K562 (cell line): ENCODE measurements at regions not wholly inside any gene's neighbourhood (a gene's known extent, or its start where the extent isn't known, plus 50 kb on each side); places are given as distances from the start of the nearest gene placed in this dataset.

Experiments used
- BDP1 ChIP-seq: IDR thresholded peaks from 3 replicates; pipeline ENCODE4 v1.6.1; 2011; ENCODE audit not compliant: insufficient read length, insufficient read depth
- CEBPG ChIP-seq, 3 experiments: fragments of 200-800 bp in 1 of 3; sonication (Bioruptor generic) in 1 of 3; sonication (generic) in 1 of 3; formaldehyde crosslinking in 1 of 3; IDR thresholded peaks in 2 of 3; conservative IDR thresholded peaks in 1 of 3; 2 replicates each; pipeline versions ENCODE4 v1.6.1 to v1.8.0; 2016 to 2022; ENCODE audit warnings: missing compliant biosample characterization in 2 of 3, missing genetic modification characterization in 2 of 3, mild to moderate bottlenecking in 1 of 3, missing genetic modification reagents in 1 of 3
- CREBBP ChIP-seq: IDR thresholded peaks from one replicate; pipeline ENCODE4 v1.6.1; 2012; ENCODE audit warnings: low read depth, mild to moderate bottlenecking, control low read depth, inconsistent platforms, low read length
- DACH1 ChIP-seq: fragments of 450-650 bp; IDR thresholded peaks from 2 replicates; pipeline ENCODE4 v1.6.1; 2018; ENCODE audit not compliant: partially characterized antibody
- ETV5 ChIP-seq: sonication (generic); formaldehyde crosslinking; IDR thresholded peaks from 2 replicates; pipeline ENCODE4 v1.4.0; 2020; ENCODE audit warnings: low read depth, mild to moderate bottlenecking, missing genetic modification reagents
- FOXJ3 ChIP-seq: sonication (generic); formaldehyde crosslinking; IDR thresholded peaks from 2 replicates; pipeline ENCODE4 v1.4.0; 2020; ENCODE audit warnings: mild to moderate bottlenecking, missing genetic modification reagents
- GATAD2B ChIP-seq: fragments of 450-650 bp; IDR thresholded peaks from 2 replicates; pipeline ENCODE4 v1.6.1; 2017; ENCODE audit warnings: mild to moderate bottlenecking, borderline replicate concordance
- KDM1A ChIP-seq, 2 experiments: fragments of 450-650 bp; IDR thresholded peaks; 2 replicates each; pipeline ENCODE4 v1.6.1; 2016; ENCODE audit warnings: mild to moderate bottlenecking in 2 of 2
- MCM2 ChIP-seq: fragments of 450-650 bp; IDR thresholded peaks from 2 replicates; pipeline ENCODE4 v1.6.1; 2017; ENCODE audit warnings: low read depth, mild to moderate bottlenecking
- NCOA2 ChIP-seq, 2 experiments: fragments of 450-650 bp; IDR thresholded peaks; 2 replicates each; pipeline ENCODE4 v1.6.1; 2018; ENCODE audit warnings: mild to moderate bottlenecking in 2 of 2, moderate library complexity in 1 of 2; ENCODE audit not compliant: partially characterized antibody in 2 of 2
- NFATC3 ChIP-seq: fragments of 450-650 bp; IDR thresholded peaks from 2 replicates; pipeline ENCODE4 v1.6.1; 2017; ENCODE audit warnings: mild to moderate bottlenecking
- PCBP1 ChIP-seq: fragments of 200-400 bp; formaldehyde crosslinking; IDR thresholded peaks from 2 replicates; pipeline ENCODE4 v1.6.1; 2018; ENCODE audit warnings: mild to moderate bottlenecking, low read depth, low read length; ENCODE audit not compliant: poor library complexity, severe bottlenecking
- PHTF2 ChIP-seq: fragments of 250-450 bp; sonication (Bioruptor Pico); IDR thresholded peaks from 2 replicates; pipeline ENCODE4 v1.5.0; 2021; ENCODE audit warnings: mild to moderate bottlenecking
- RHOXF2B ChIP-seq: fragments of 250-450 bp; sonication (Bioruptor Pico); conservative IDR thresholded peaks from 2 replicates; pipeline ENCODE4 v1.5.1; 2021
- SMAD2 ChIP-seq: fragments of 150-350 bp; IDR thresholded peaks from 2 replicates; pipeline ENCODE4 v1.6.1; 2014; ENCODE audit warnings: low read depth, mild to moderate bottlenecking, low read length
- SMARCC2 ChIP-seq: fragments of 450-650 bp; IDR thresholded peaks from 2 replicates; pipeline ENCODE4 v1.6.1; 2017; ENCODE audit warnings: antibody characterized with exemption, moderate library complexity, mild to moderate bottlenecking, low read depth
- STAG1 ChIP-seq: sonication (generic); formaldehyde crosslinking; IDR thresholded peaks from 2 replicates; pipeline ENCODE4 v1.5.0; 2020; ENCODE audit warnings: missing genetic modification reagents, borderline replicate concordance
- TAF7 ChIP-seq: fragments of 450-650 bp; IDR thresholded peaks from 2 replicates; pipeline ENCODE4 v1.6.1; 2016; ENCODE audit warnings: missing genetic modification characterization, missing compliant biosample characterization
- TFAM ChIP-seq: fragments of 250-450 bp; sonication (Bioruptor Pico); conservative IDR thresholded peaks from 2 replicates; pipeline ENCODE4 v1.5.0; 2021; ENCODE audit warnings: mild to moderate bottlenecking, moderate library complexity
- ZNF146 ChIP-seq: IDR thresholded peaks from one replicate; pipeline ENCODE4 v1.6.1; 2018; ENCODE audit warnings: missing compliant biosample characterization; ENCODE audit not compliant: unreplicated experiment
- ZNF75A ChIP-seq: fragments of 450-650 bp; formaldehyde crosslinking; IDR thresholded peaks from 2 replicates; pipeline ENCODE4 v1.4.0; 2020; ENCODE audit warnings: mild to moderate bottlenecking
- TF ChIP-seq, protein P1 (sequence below): sonication (generic); formaldehyde crosslinking; IDR thresholded peaks from 2 replicates; pipeline ENCODE4 v1.4.0; 2020; ENCODE audit warnings: mild to moderate bottlenecking, missing genetic modification reagents
- TF ChIP-seq, protein P2 (sequence below): fragments of 250-450 bp; sonication (Bioruptor Pico); IDR thresholded peaks from 2 replicates; pipeline ENCODE4 v1.5.0; 2021; ENCODE audit warnings: mild to moderate bottlenecking, borderline replicate concordance
- TF ChIP-seq, protein P3 (sequence below): sonication (generic); formaldehyde crosslinking; IDR thresholded peaks from 2 replicates; pipeline ENCODE4 v1.8.0; 2022; ENCODE audit warnings: mild to moderate bottlenecking, missing genetic modification reagents

DNA sequence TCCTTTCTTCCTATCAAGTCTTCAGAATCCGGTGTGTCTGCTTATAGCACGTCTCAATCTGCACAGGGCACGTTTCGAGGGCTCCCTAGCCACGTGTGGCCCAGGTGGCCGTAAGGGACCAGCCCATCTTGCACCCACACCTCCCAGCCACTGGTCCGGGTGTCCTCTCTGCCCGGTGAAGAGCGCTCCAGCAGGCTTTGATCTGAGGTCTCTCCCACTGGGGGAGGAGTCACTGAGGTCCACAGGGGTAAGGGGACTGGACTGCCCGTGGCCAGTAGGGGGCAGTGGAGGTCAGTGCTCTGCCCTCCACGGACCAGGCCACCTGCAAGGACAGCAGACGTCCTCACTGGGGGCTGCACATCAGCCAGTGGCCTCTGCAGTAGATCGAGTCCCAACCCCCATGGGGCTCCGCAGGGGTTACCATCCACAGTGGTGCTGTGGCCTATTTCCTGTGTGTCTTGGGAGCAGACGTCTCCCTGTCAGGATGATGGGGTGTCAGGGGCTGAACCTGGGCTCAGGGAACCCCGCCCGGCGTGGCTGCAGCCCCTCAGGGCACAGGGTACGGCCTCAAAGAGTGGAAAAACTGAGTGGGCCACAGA, 204.1 kb upstream of the CIBAR2 start (continued):
- TF ChIP-seq, protein P1, sequence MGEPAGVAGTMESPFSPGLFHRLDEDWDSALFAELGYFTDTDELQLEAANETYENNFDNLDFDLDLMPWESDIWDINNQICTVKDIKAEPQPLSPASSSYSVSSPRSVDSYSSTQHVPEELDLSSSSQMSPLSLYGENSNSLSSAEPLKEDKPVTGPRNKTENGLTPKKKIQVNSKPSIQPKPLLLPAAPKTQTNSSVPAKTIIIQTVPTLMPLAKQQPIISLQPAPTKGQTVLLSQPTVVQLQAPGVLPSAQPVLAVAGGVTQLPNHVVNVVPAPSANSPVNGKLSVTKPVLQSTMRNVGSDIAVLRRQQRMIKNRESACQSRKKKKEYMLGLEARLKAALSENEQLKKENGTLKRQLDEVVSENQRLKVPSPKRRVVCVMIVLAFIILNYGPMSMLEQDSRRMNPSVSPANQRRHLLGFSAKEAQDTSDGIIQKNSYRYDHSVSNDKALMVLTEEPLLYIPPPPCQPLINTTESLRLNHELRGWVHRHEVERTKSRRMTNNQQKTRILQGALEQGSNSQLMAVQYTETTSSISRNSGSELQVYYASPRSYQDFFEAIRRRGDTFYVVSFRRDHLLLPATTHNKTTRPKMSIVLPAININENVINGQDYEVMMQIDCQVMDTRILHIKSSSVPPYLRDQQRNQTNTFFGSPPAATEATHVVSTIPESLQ (CRISPR knock-in tag): no peak
- TF ChIP-seq ZNF75A (CRISPR knock-in tag) (no peak), BDP1 (no peak), KDM1A (IDR thresholded peaks at IDR 0.05) (no peak), PHTF2 (CRISPR knock-in tag) (no peak), TAF7 (tag) (no peak), ZNF146 (CRISPR knock-in tag) (no peak), ETV5 (no peak), GATAD2B (no peak), MCM2 (no peak), CEBPG (CRISPR knock-in tag; IDR thresholded peaks at IDR 0.05) (no peak), CEBPG (tag; conservative IDR thresholded peaks at IDR 0.05 in 1 of 2, IDR thresholded peaks at IDR 0.05 in 1 of 2) (no peak), NCOA2 (IDR thresholded peaks at IDR 0.05; ENCODE audit: partially characterized antibody in 2 of 2) (no peak), SMARCC2 (no peak), CREBBP (no peak), PCBP1 (no peak), DACH1 (no peak), STAG1 (CRISPR knock-in tag) (peak; percentile 64; the same call in 1 of the 2 replicates), NFATC3 (no peak), FOXJ3 (CRISPR knock-in tag) (no peak), SMAD2 (no peak), TFAM (CRISPR knock-in tag) (no peak), RHOXF2B (CRISPR knock-in tag) (no peak)
- TF ChIP-seq, protein P2, sequence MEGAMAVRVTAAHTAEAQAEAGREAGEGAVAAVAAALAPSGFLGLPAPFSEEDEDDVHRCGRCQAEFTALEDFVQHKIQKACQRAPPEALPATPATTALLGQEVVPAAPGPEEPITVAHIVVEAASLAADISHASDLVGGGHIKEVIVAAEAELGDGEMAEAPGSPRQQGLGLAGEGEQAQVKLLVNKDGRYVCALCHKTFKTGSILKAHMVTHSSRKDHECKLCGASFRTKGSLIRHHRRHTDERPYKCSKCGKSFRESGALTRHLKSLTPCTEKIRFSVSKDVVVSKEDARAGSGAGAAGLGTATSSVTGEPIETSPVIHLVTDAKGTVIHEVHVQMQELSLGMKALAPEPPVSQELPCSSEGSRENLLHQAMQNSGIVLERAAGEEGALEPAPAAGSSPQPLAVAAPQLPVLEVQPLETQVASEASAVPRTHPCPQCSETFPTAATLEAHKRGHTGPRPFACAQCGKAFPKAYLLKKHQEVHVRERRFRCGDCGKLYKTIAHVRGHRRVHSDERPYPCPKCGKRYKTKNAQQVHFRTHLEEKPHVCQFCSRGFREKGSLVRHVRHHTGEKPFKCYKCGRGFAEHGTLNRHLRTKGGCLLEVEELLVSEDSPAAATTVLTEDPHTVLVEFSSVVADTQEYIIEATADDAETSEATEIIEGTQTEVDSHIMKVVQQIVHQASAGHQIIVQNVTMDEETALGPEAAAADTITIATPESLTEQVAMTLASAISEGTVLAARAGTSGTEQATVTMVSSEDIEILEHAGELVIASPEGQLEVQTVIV: no peak
- TF ChIP-seq, protein P3, sequence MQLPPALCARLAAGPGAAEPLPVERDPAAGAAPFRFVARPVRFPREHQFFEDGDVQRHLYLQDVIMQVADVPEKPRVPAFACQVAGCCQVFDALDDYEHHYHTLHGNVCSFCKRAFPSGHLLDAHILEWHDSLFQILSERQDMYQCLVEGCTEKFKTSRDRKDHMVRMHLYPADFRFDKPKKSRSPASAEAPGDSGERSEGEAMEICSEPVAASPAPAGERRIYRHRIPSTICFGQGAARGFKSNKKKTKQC (CRISPR knock-in tag): 0 out of 2 replicates have a peak, but pooled peaks have one; percentile 61
